Neural progenitor cell (in vitro differentiated cells): ENCODE measurements at regions not wholly inside any gene's neighbourhood (a gene's known extent, or its start where the extent isn't known, plus 50 kb on each side); places are given as distances from the start of the nearest gene placed in this dataset.

Experiments
- CTCF ChIP-seq: fragments of 200-600 bp; sonication (generic); IDR thresholded peaks from 2 replicates; pipeline ENCODE4 v1.5.1; 2017; ENCODE audit warnings: antibody characterized with exemption, mild to moderate bottlenecking
- EZH2 ChIP-seq: fragments of 200-600 bp; sonication (generic); IDR thresholded peaks from 2 replicates; pipeline ENCODE4 v1.6.1; 2017; ENCODE audit warnings: antibody characterized with exemption, mild to moderate bottlenecking, moderate library complexity

GRCh38 chr13:59398661-59399060 lies 765.1 kb downstream of the DIAPH3 start:
- TF ChIP-seq CTCF (no peak), EZH2 (no peak)
